A673 (cell line): ENCODE measurements at regions not wholly inside any gene's neighbourhood (a gene's known extent, or its start where the extent isn't known, plus 50 kb on each side); places are given as distances from the start of the nearest gene placed in this dataset.

Experiments
- CTCF ChIP-seq: fragments of 300-800, 200-600 bp; sonication (generic); conservative IDR thresholded peaks from 2 replicates; pipeline ENCODE4 v1.5.1; 2017; ENCODE audit warnings: low read depth, mild to moderate bottlenecking, antibody characterized with exemption, low read length, moderate library complexity, mixed read lengths
- EZH2 ChIP-seq: fragments of 200-600 bp; sonication (generic); IDR thresholded peaks from 2 replicates; pipeline ENCODE4 v1.6.1; 2017; ENCODE audit warnings: borderline replicate concordance, low read depth, mild to moderate bottlenecking, mixed read lengths, antibody characterized with exemption, low read length; ENCODE audit not compliant: poor library complexity, severe bottlenecking

GRCh38 chr12:98151105-98151590 is 364.2 kb upstream of the TMPO start:
- TF ChIP-seq EZH2 (no peak), CTCF (no peak)
